MM.1S (cell line): ENCODE measurements at regions not wholly inside any gene's neighbourhood (a gene's known extent, or its start where the extent isn't known, plus 50 kb on each side); places are given as distances from the start of the nearest gene placed in this dataset.

Experiments used
- CTCF ChIP-seq: fragments of 300-600 bp; sonication (generic); IDR thresholded peaks from 2 replicates; pipeline ENCODE4 v1.5.1; 2016; ENCODE audit warnings: antibody characterized with exemption, low read length, mixed read lengths
- EZH2 ChIP-seq: fragments of 300-600 bp; sonication (generic); optimal IDR thresholded peaks from 2 replicates; pipeline ENCODE3; 2017; ENCODE audit warnings: low read depth, mild to moderate bottlenecking, antibody characterized with exemption, low read length, mixed read lengths

GRCh38 chr10:30116041-30116491 lies 56.7 kb upstream of the JCAD start:
- TF ChIP-seq EZH2 (no peak), CTCF (no peak)
